AG09319 (cell line): ENCODE measurements at regions not wholly inside any gene's neighbourhood (a gene's known extent, or its start where the extent isn't known, plus 50 kb on each side); places are given as distances from the start of the nearest gene placed in this dataset.

ENCODE experiments used
- DNase-seq: peaks from one replicate; pipeline ENCODE4 v3.0.0-alpha.2; 2010; ENCODE audit warnings: low read depth; ENCODE audit errors: extremely low read depth
- CTCF ChIP-seq: IDR thresholded peaks from 2 replicates; pipeline ENCODE4 v1.5.1; 2011; ENCODE audit warnings: low read depth, mild to moderate bottlenecking, inconsistent platforms, low read length, moderate library complexity

GRCh38 chr16:87177673-87178072, 139.5 kb downstream of the C16orf95 start:
- no peak for DNase-seq
- TF ChIP-seq CTCF = no peak

GRCh38 chr16:87178177-87178863, 138.9 kb downstream of the C16orf95 start:
- DNase-seq = no peak
- TF ChIP-seq CTCF = no peak

- no peak for DNase-seq
- TF ChIP-seq CTCF = no peak
Measured at GRCh38 chr16:87178977-87179376, 138.2 kb downstream of the C16orf95 start.

DNA sequence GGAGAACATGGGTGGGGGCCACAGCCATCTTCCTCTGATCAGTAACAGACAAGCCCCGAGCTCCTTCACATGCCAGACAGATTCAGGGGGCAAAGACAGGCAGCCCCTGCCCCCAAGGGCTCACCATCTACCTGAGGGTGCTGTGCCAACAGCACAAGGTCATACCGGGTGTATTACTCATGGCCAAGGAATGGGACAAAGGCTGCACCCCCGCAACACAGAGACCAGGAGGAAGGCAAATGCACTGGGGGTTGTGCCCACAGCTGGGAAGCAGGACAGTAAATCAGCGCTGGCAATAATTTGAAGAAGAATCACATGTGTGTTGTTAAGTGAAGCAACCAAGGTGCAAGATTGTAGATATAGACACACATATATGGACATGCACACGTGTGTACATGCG, 137.1 kb downstream of the C16orf95 start:
- TF ChIP-seq CTCF = no peak
- no peak for DNase-seq

DNA sequence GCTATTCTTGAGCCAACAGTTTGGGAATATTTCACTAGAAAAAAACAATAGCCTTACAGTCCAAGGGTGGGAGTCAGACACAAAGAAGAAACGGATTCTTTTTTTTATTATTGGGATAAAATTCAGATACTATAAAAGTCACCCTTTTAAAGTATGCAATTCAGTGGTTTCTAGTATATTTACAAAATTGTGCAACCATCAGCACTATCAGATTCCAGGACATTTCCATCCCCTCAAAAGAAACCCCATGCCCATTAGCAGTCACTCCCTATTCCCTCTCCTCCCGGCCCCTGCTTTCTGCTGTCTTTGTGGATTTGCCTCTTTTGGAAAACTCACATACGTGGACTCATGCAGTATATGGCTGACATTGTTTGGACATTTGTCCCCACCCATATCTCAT, 134.4 kb downstream of the C16orf95 start:
- no peak for DNase-seq
- TF ChIP-seq CTCF = no peak

GRCh38 chr16:87183647-87184046, 133.5 kb downstream of the C16orf95 start:
- DNase-seq = no peak
- TF ChIP-seq CTCF = no peak

DNA sequence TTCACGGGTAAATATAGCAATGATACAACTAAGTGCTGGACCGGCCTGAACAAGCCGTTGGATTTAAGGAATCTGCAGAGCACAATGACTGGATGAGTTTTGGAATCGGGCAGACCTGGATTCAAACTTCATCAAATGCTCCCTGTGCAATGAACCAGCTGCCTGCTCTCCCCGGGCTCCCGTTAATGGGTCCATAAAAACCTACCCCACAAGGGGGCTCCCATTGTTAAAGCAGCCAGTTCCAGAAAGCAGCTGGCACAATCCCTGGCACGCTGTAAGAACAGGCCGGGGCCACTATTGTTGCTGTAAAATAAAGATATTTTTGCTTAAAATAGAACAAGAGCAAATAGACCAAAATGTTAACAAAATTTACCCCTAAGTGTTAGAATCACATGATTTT, 131.9 kb downstream of the C16orf95 start:
- peak; percentile 3 for TF ChIP-seq CTCF
- DNase-seq = no peak
